ENCODE measurements at regions not wholly inside any gene's neighbourhood (a gene's known extent, or its start where the extent isn't known, plus 50 kb on each side); places are given as distances from the start of the nearest gene placed in this dataset.

DNA sequence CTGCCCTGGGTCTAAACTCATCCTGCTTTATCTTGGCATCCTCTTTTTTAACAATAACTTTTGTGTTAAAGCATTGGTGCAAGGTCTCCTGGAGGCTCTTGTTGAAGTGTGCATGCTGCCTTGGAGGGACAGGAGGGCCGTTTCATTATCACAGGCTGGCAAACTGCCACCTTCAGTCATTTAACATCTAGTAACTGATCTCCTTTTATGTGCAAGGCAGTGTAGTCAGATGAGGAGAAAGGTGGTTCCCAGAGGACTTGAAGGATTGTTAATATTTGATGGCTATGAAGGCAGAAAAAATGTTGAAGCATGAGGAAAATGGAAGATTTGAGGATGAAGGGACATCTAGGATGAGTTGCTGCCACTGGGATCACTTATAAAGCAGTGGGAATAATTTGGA lies 439.4 kb downstream of the RAPGEF2 start:
- Histone ChIP-seq H3K4me2 (ENCODE audit: insufficient read depth in 1 of 2, low read depth in 2 of 2, low read length in 2 of 2) (no peak overlapping the region), H3K4me3 (ENCODE audit: extremely low read depth in 1 of 4, insufficient read depth in 2 of 4, low read depth in 3 of 4, low read length in 4 of 4) (no peak overlapping the region), H4K20me1 (replicated peaks in 1 of 2; ENCODE audit: control insufficient read depth in 1 of 2, insufficient read depth in 2 of 2, low read length in 2 of 2) (no peaks in the 10 kb centered on the region), H4K91ac (replicated peaks; ENCODE audit: insufficient read length, low read length) (no peak overlapping the region), H2AK5ac (ENCODE audit: low read depth, low read length) (no peak overlapping the region), H3K23ac (ENCODE audit: insufficient read length) (no peak overlapping the region), H3K4me1 (replicated peaks in 1 of 4; ENCODE audit: control insufficient read depth in 3 of 4, insufficient read depth in 4 of 4, low read length in 3 of 4) (peaks cover 3 to 9% (median 4%) of the 10 kb centered on the region in 4 experiments; a peak in 4 of 7 replicates), H3K27me3 (replicated peaks in 1 of 4; ENCODE audit: control insufficient read depth in 3 of 4, extremely low read depth in 1 of 4, insufficient read depth in 3 of 4, low read length in 3 of 4) (no peaks in the 10 kb centered on the region), H3K23me2 (ENCODE audit: low read depth, low read length) (no peaks in the 10 kb centered on the region; the same call in 1 of the 2 replicates), H2AFZ (ENCODE audit: low read length) (no peak overlapping the region), H3K36me3 (ENCODE audit: control insufficient read depth in 2 of 4, insufficient read depth in 4 of 4, low read length in 3 of 4) (no peaks in the 10 kb centered on the region), H2BK12ac (ENCODE audit: low read depth, low read length) (no peak overlapping the region), H3K14ac (ENCODE audit: insufficient read length) (no peak overlapping the region), H3K9ac (replicated peaks in 1 of 4; ENCODE audit: extremely low read depth in 1 of 4, low read depth in 3 of 4, low read length in 3 of 4) (no peak overlapping the region), H2BK120ac (replicated peaks; ENCODE audit: low read depth, low read length) (no peak overlapping the region), H3K79me1 (ENCODE audit: low read depth, low read length) (no peaks in the 10 kb centered on the region), H3K4ac (replicated peaks; ENCODE audit: insufficient read length, low read depth, low read length) (no peak overlapping the region), H3K18ac (ENCODE audit: extremely low read depth, low read length) (no peak overlapping the region), H3K27ac (ENCODE audit: low read depth, low read length) (no peak overlapping the region), H4K8ac (ENCODE audit: extremely low read depth, insufficient read depth, low read length) (no peak overlapping the region), H3K79me2 (ENCODE audit: control insufficient read depth in 1 of 2, insufficient read depth in 2 of 2, low read length in 2 of 2) (no peaks in the 10 kb centered on the region), H2BK20ac (ENCODE audit: low read length) (no peak overlapping the region), H2BK15ac (ENCODE audit: low read length) (no peak overlapping the region), H3K9me3 (ENCODE audit: insufficient read depth in 2 of 2, low read depth in 1 of 2, low read length in 1 of 2) (peaks cover 4 to 5% of the 10 kb centered on the region in 2 experiments; a peak in 3 of 4 replicates), H4K5ac (ENCODE audit: insufficient read length, low read depth, low read length) (no peak overlapping the region), H3K56ac (replicated peaks; ENCODE audit: insufficient read length, low read depth, low read length) (no peak overlapping the region), H2BK5ac (ENCODE audit: low read depth, low read length) (no peak overlapping the region)
- 78% methylated on average over 1 of the region's 1 CpG; no CpG with 5 or more reads in 1 of the 2 experiments for WGBS, 2 experiments (ENCODE audit: extremely low coverage in 1 of 2, insufficient coverage in 1 of 2, insufficient read length in 1 of 2, insufficient replicate concordance in 2 of 2, low coverage in 1 of 2, low lambda C conversion rate in 2 of 2, missing lambda C conversion rate in 1 of 2)
- POLR2A ChIA-PET (ENCODE audit: partially characterized antibody): no interaction called here
- CTCF ChIA-PET (ENCODE audit: partially characterized antibody): interaction anchor here (1.0 kb wide), 1 partner anchor 14 kb away, joined by 3 read pairs; no protein-coding TSS in a partner anchor
- DNase-seq (ENCODE audit: low read depth in 1 of 2, low spot score in 2 of 2) (no peak), FAIRE-seq (no peak)
- no peak for TF ChIP-seq BACH1 (IDR thresholded peaks at IDR 0.05; ENCODE audit: low read length)
- no peak for TF ChIP-seq EGR1 (IDR thresholded peaks at IDR 0.05; ENCODE audit: borderline replicate concordance, low read depth, low read length)
- TF ChIP-seq KDM5A (IDR thresholded peaks at IDR 0.05; ENCODE audit: low read length): no peak
- no peak for TF ChIP-seq GTF2F1 (IDR thresholded peaks at IDR 0.05; ENCODE audit: borderline replicate concordance, low read depth, low read length)
- no peak for TF ChIP-seq SP1 (IDR thresholded peaks at IDR 0.05; ENCODE audit: low read depth, low read length)
- no peak for TF ChIP-seq HDAC6 (IDR thresholded peaks at IDR 0.05; ENCODE audit: low read depth, low read length)
- TF ChIP-seq SP2 (IDR thresholded peaks at IDR 0.05; ENCODE audit: low read length): no peak
- TF ChIP-seq CREB1 (IDR thresholded peaks at IDR 0.05): no peak
- TF ChIP-seq RBBP5 (IDR thresholded peaks at IDR 0.05; ENCODE audit: borderline replicate concordance, low read depth, low read length): no peak
- no peak for TF ChIP-seq CTCF (IDR thresholded peaks at IDR 0.05; ENCODE audit: control extremely low read depth in 1 of 3, insufficient read depth in 1 of 3, low read depth in 1 of 3, low read length in 3 of 3)
- TF ChIP-seq TEAD4 (IDR thresholded peaks at IDR 0.05; ENCODE audit: low read depth, low read length): no peak
- TF ChIP-seq, protein P1, sequence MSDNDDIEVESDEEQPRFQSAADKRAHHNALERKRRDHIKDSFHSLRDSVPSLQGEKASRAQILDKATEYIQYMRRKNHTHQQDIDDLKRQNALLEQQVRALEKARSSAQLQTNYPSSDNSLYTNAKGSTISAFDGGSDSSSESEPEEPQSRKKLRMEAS (IDR thresholded peaks at IDR 0.05): no peak
- TF ChIP-seq EP300 (IDR thresholded peaks at IDR 0.05; ENCODE audit: borderline replicate concordance in 1 of 2, low read depth in 2 of 2, low read length in 2 of 2): no peak

Measured in H1 (cell line).